Bronchial epithelial cell (primary cell): ENCODE measurements at regions not wholly inside any gene's neighbourhood (a gene's known extent, or its start where the extent isn't known, plus 50 kb on each side); places are given as distances from the start of the nearest gene placed in this dataset.

Source experiments
- DNase-seq: peaks from one replicate; pipeline ENCODE4 v3.0.0-alpha.2; 2010; ENCODE audit warnings: low read depth
- FAIRE-seq: peaks from 2 replicates; lab custom pipeline; 2011; peaks lifted over from hg19 to GRCh38; lab: Jason Lieb, UNC
- H3K27me3 ChIP-seq: 2 replicates; pipeline ENCODE4 v1.5.1; 2011; ENCODE audit warnings: low read length; ENCODE audit not compliant: control insufficient read depth, insufficient read depth
- H3K36me3 ChIP-seq: 2 replicates; pipeline ENCODE4 v1.5.1; 2011; ENCODE audit warnings: low read length; ENCODE audit not compliant: control insufficient read depth, insufficient read depth
- H3K4me3 ChIP-seq: 2 replicates; pipeline ENCODE4 v1.5.1; 2011; ENCODE audit warnings: mild to moderate bottlenecking, low read depth, low read length, control low read depth
- CTCF ChIP-seq: IDR thresholded peaks from 2 replicates; pipeline ENCODE4 v1.5.1; 2011; ENCODE audit warnings: mild to moderate bottlenecking, moderate library complexity, low read length, control low read depth, inconsistent platforms; ENCODE audit not compliant: insufficient read depth, severe bottlenecking

GRCh38 chr18:78726326-78727056, 253.1 kb upstream of the SALL3 start:
- DNase-seq (no peak), FAIRE-seq (no peak)
- Histone ChIP-seq H3K36me3 (no peaks in the 10 kb centered on the region), H3K4me3 (no peak overlapping the region), H3K27me3 (no peaks in the 10 kb centered on the region)
- TF ChIP-seq CTCF, result no peak

GRCh38 chr18:78727057-78727739, 252.4 kb upstream of the SALL3 start:
- Histone ChIP-seq H3K27me3 (no peaks in the 10 kb centered on the region), H3K4me3 (no peak overlapping the region), H3K36me3 (no peaks in the 10 kb centered on the region)
- FAIRE-seq (no peak), DNase-seq (no peak)
- no peak for TF ChIP-seq CTCF

GRCh38 chr18:78727877-78728783, 251.5 kb upstream of the SALL3 start:
- no peak for DNase-seq
- no peaks in the 10 kb centered on the region for H3K36me3 ChIP-seq
- TF ChIP-seq CTCF, result no peak
- no peak for FAIRE-seq
- H3K27me3 ChIP-seq, result no peaks in the 10 kb centered on the region
- no peak overlapping the region for H3K4me3 ChIP-seq

DNA sequence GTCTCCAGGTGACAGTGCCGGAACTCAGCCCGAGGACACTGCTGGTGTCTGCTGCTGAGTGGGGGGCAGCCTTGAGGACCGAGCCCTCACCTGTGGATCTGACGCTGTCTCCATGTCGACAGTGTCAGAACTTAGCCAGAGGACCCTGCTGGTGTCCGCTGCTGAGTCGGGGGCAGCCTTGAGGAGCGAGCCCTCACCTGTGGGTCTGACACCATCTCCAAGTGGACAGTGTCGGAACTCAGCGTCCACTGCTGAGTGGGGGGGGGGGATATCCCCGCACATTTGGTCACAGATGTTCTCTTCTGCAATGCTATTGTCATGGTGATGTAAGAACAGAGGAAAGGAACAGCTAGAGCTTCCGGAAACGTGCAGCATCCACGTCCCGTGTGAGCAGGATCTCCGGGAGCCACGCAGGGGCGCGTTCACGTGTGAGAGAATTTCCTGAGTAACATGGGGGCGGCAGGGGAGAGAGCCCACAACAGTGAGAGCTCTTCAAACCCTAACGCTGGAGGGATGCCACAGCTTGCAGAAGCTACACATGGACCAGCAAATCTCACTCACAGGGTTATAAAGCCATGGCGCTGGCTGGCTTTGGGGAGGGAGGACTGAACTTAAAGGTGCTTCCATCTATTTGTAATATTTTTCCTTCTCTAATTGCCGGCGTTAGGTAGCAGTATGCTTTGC, 250.7 kb upstream of the SALL3 start:
- Histone ChIP-seq H3K27me3 (no peaks in the 10 kb centered on the region), H3K36me3 (no peaks in the 10 kb centered on the region), H3K4me3 (no peak overlapping the region)
- no peak for DNase-seq
- no peak for TF ChIP-seq CTCF
- FAIRE-seq, result no peak

GRCh38 chr18:78730546-78730945, 249.1 kb upstream of the SALL3 start:
- TF ChIP-seq CTCF, result no peak
- Histone ChIP-seq H3K27me3 (no peaks in the 10 kb centered on the region), H3K36me3 (no peaks in the 10 kb centered on the region), H3K4me3 (no peak overlapping the region)
- DNase-seq, result no peak
- no peak for FAIRE-seq
